HG03558 (cell line): ENCODE measurements at regions not wholly inside any gene's neighbourhood (a gene's known extent, or its start where the extent isn't known, plus 50 kb on each side); places are given as distances from the start of the nearest gene placed in this dataset.

Source experiments
- ATAC-seq: cut with Tn5 transposase; IDR thresholded peaks from one replicate; pipeline ENCODE4 v1.9.1; 2021; ENCODE audit warnings: moderate number of reproducible peaks; ENCODE audit not compliant: unreplicated experiment; ENCODE audit errors: extremely low read depth

GRCh38 chr15:86014016-86014415, 65.7 kb upstream of the AGBL1 start:
- ATAC-seq: no peak

GRCh38 chr15:86016750-86017149, 62.9 kb upstream of the AGBL1 start:
- ATAC-seq: no peak

GRCh38 chr15:86018679-86019078, 61.0 kb upstream of the AGBL1 start:
- no peak for ATAC-seq

- no peak for ATAC-seq
Measured at GRCh38 chr15:86021281-86022264, 58.1 kb upstream of the AGBL1 start.

GRCh38 chr15:86028961-86029360, 50.7 kb upstream of the AGBL1 start:
- ATAC-seq: no peak
